Fibroblast of the conjunctiva (primary cell): ENCODE measurements at regions not wholly inside any gene's neighbourhood (a gene's known extent, or its start where the extent isn't known, plus 50 kb on each side); places are given as distances from the start of the nearest gene placed in this dataset.

Experiments used
- DNase-seq: peaks from one replicate; pipeline ENCODE4 v3.0.0-alpha.2; 2010; ENCODE audit warnings: low read depth

GRCh38 chr5:82335806-82336205 is 57.7 kb upstream of the RPS23 start:
- no peak for DNase-seq

- DNase-seq, result no peak
Measured at GRCh38 chr5:82334856-82335255, 56.7 kb upstream of the RPS23 start.

- DNase-seq, result no peak
Measured at GRCh38 chr5:82334085-82334692, 56.0 kb upstream of the RPS23 start.

- DNase-seq, result no peak
Measured at GRCh38 chr5:82332886-82333615, 54.9 kb upstream of the RPS23 start.

- DNase-seq, result no peak
Measured at GRCh38 chr5:82332064-82332855, 54.1 kb upstream of the RPS23 start.

GRCh38 chr5:82331557-82331956 is 53.4 kb upstream of the RPS23 start:
- no peak for DNase-seq

- DNase-seq, result no peak
Measured at GRCh38 chr5:82330530-82331270, 52.5 kb upstream of the RPS23 start.

GRCh38 chr5:82329393-82329792 is 51.2 kb upstream of the RPS23 start:
- DNase-seq, result no peak
